Left lung (tissue), 4 donors: ENCODE measurements at regions not wholly inside any gene's neighbourhood (a gene's known extent, or its start where the extent isn't known, plus 50 kb on each side); places are given as distances from the start of the nearest gene placed in this dataset.
A peak's percentile ranks its signal among the peaks of the same experiment; 100 is the strongest.

Experiments used
- ATAC-seq: fragments of 200-7000 bp; cut with Tn5 transposase; one replicate; pipeline ENCODE4 v1.9.1; 2020; ENCODE audit warnings: moderate library complexity
- DNase-seq, 4 donors: peaks; one replicate each; pipeline ENCODE4 v3.0.0-alpha.2; 2013 to 2020
- H3K27ac ChIP-seq, 2 donors: fragments of 200-600 bp; sonication (generic) in 1 of 2; one replicate each; pipeline versions ENCODE4 v1.5.0 to v1.8.0; 2020 to 2021
- H3K27me3 ChIP-seq, 2 donors: fragments of 200-600 bp; sonication (generic) in 1 of 2; one replicate each; pipeline versions ENCODE4 v1.5.0 to v1.8.0; 2020 to 2021
- H3K36me3 ChIP-seq, 2 donors: fragments of 200-600 bp; sonication (generic) in 1 of 2; one replicate each; pipeline versions ENCODE4 v1.5.0 to v1.8.0; 2020 to 2021
- H3K4me1 ChIP-seq, 2 donors: fragments of 200-600 bp; one replicate each; pipeline ENCODE4 v1.8.0; 2021
- H3K4me3 ChIP-seq, 2 donors: fragments of 200-600 bp; sonication (generic) in 1 of 2; one replicate each; pipeline versions ENCODE4 v1.5.0 to v1.8.0; 2020 to 2021; ENCODE audit warnings: mild to moderate bottlenecking in 1 of 2
- H3K9me3 ChIP-seq, 2 donors: fragments of 200-600 bp; sonication (generic) in 1 of 2; one replicate each; pipeline versions ENCODE4 v1.5.0 to v1.8.0; 2020 to 2021
- intact Hi-C, 2 donors: fragments of 100-400 bp; cut with DNase I; formaldehyde crosslinking; loops; one replicate each; pipeline versions ENCODE4 v1.11.2 to v1.14.2; 2022
- TF ChIP-seq, protein P1 (sequence below), 2 donors: fragments of 200-600 bp; sonication (generic) in 1 of 2; IDR thresholded peaks; one replicate each; pipeline versions ENCODE4 v1.5.0 to v1.8.0; 2021; ENCODE audit warnings: antibody characterized with exemption in 2 of 2
- donor health status: DM: no; HTN: yes; CAD: no.
- donor health status: DM: no; HTN: no; CAD: no.

- Histone ChIP-seq H3K27me3 (no peaks in the 10 kb centered on the region), H3K9me3 (peaks cover 0 to 6% of the 10 kb centered on the region in 2 donors), H3K27ac (peak overlapping the region in 1 of 2 donors; percentile 73), H3K36me3 (no peaks in the 10 kb centered on the region), H3K4me3 (no peak overlapping the region), H3K4me1 (peaks cover 0 to 48% of the 10 kb centered on the region in 2 donors)
- DNase-seq = peak in 2 of 4 donors; percentile 64 to 85
- ATAC-seq = peak; percentile 65
- intact Hi-C loops = loop anchor here in 1 of 2 donors (10.0 kb wide), 1 partner anchor 92 kb away; no protein-coding TSS in a partner anchor
- TF ChIP-seq, protein P1, sequence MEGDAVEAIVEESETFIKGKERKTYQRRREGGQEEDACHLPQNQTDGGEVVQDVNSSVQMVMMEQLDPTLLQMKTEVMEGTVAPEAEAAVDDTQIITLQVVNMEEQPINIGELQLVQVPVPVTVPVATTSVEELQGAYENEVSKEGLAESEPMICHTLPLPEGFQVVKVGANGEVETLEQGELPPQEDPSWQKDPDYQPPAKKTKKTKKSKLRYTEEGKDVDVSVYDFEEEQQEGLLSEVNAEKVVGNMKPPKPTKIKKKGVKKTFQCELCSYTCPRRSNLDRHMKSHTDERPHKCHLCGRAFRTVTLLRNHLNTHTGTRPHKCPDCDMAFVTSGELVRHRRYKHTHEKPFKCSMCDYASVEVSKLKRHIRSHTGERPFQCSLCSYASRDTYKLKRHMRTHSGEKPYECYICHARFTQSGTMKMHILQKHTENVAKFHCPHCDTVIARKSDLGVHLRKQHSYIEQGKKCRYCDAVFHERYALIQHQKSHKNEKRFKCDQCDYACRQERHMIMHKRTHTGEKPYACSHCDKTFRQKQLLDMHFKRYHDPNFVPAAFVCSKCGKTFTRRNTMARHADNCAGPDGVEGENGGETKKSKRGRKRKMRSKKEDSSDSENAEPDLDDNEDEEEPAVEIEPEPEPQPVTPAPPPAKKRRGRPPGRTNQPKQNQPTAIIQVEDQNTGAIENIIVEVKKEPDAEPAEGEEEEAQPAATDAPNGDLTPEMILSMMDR (IDR thresholded peaks at IDR 0.05) = peak; percentile 11 to 27
Measured at GRCh38 chr20:19903168-19903811, 113.9 kb upstream of the NAA20 start.

DNA sequence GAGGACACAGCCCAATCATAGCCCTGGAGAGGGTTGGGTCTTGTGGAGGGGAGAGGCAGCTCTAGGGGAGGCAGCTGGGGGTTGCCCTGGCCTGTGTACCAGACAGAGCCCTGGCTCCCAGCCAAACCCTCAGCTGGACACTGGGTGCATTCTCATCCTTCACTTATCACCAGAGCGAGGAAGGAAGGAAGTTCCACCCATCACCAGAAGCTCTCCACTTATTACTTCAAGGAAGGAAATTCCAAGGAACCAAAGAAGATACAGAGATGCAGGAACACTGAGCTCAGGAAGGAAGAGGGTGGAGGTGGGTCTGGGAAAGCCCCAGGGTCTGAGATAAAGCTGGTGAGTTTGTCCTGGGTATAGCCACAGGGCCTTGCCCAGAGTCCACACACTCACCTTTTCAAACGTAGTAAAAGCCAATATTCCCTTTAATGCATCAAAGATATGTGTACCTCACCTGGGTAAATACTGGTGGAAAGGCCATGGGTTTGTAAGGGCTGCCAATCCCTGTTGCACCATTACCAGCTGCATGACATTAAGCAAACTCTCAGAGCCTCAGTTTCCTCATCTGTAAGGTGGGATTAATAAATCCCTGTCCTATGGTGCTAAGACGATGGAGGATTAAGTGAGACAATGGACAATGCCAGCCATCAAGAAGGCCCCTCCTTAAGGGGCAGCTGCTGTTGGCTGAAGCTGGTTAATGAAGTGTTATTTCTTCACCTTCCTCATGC lies 109.7 kb upstream of the NAA20 start:
- intact Hi-C loops = loop anchor here in 1 of 2 donors (10.0 kb wide), 1 partner anchor 87 kb away; no protein-coding TSS in a partner anchor
- Histone ChIP-seq H3K27me3 (no peaks in the 10 kb centered on the region), H3K4me3 (no peak overlapping the region), H3K9me3 (no peaks in the 10 kb centered on the region), H3K27ac (peak overlapping the region in 1 of 2 donors; percentile 67), H3K36me3 (no peaks in the 10 kb centered on the region), H3K4me1 (peaks cover 0 to 74% of the 10 kb centered on the region in 2 donors)
- DNase-seq (no peak), ATAC-seq (no peak)
- TF ChIP-seq, protein P1 (IDR thresholded peaks at IDR 0.05) = no peak

GRCh38 chr20:19908576-19908975 lies 108.6 kb upstream of the NAA20 start:
- intact Hi-C loops = loop anchor here in 1 of 2 donors (10.0 kb wide), 1 partner anchor 86 kb away; no protein-coding TSS in a partner anchor
- H3K36me3 ChIP-seq = no peaks in the 10 kb centered on the region
- DNase-seq = no peak
- peak overlapping the region in 1 of 2 donors; percentile 67 for H3K27ac ChIP-seq
- H3K27me3 ChIP-seq = no peaks in the 10 kb centered on the region
- ATAC-seq = no peak
- no peak overlapping the region for H3K4me3 ChIP-seq
- no peaks in the 10 kb centered on the region for H3K9me3 ChIP-seq
- H3K4me1 ChIP-seq = peaks cover 0 to 73% of the 10 kb centered on the region in 2 donors
- TF ChIP-seq, protein P1 (IDR thresholded peaks at IDR 0.05) = no peak

- Histone ChIP-seq H3K27ac (peak overlapping the region in 1 of 2 donors; percentile 67), H3K27me3 (no peaks in the 10 kb centered on the region), H3K4me1 (peaks cover 0 to 73% of the 10 kb centered on the region in 2 donors), H3K36me3 (no peaks in the 10 kb centered on the region), H3K4me3 (no peak overlapping the region), H3K9me3 (no peaks in the 10 kb centered on the region)
- intact Hi-C loops = loop anchor here in 1 of 2 donors (10.0 kb wide), 1 partner anchor 85 kb away; no protein-coding TSS in a partner anchor
- ATAC-seq = peak; percentile 68
- TF ChIP-seq, protein P1 (IDR thresholded peaks at IDR 0.05) = no peak
- DNase-seq = peak in 2 of 4 donors; percentile 71 to 85
Measured at GRCh38 chr20:19909725-19910124, 107.4 kb upstream of the NAA20 start.

DNA sequence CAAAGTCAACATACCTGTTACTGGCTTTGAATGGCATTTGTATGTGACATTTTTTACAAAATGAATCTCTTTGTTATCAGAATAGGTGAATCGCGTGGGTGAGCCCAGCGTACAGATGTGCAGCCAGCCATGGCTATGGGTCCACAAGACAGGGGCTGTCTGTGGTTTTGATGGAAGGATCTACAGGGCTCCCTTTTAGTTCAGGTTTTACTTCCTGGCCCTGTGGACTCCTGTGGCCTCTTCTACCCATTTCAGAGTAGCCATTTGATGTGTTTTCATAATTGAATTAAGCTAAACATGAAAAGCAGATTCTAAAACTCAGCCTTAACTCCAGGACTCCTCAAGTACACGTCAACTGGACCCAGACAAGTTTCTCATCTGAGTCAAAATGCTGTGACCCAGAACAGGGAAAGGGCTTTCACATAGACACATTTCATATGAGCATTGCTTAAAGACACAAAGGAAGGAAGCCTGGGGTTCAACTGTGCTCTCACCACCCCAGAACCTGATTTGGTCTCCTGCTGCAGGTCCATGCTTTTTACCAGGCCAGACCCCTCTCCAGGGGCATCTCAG lies 105.3 kb upstream of the NAA20 start:
- Histone ChIP-seq H3K9me3 (no peaks in the 10 kb centered on the region), H3K27me3 (no peaks in the 10 kb centered on the region), H3K36me3 (no peaks in the 10 kb centered on the region), H3K4me1 (peaks cover 0 to 87% of the 10 kb centered on the region in 2 donors), H3K27ac (no peak overlapping the region), H3K4me3 (no peak overlapping the region)
- no peak for DNase-seq
- intact Hi-C loops = no loop called here
- ATAC-seq = no peak
- TF ChIP-seq, protein P1 (IDR thresholded peaks at IDR 0.05) = no peak
